HCT116 (cell line): ENCODE measurements at regions not wholly inside any gene's neighbourhood (a gene's known extent, or its start where the extent isn't known, plus 50 kb on each side); places are given as distances from the start of the nearest gene placed in this dataset.

ENCODE experiments used
- ATAC-seq: fragments of 200-7000 bp; cut with Tn5 transposase; 2 replicates; pipeline ENCODE4 v1.9.1; 2020; ENCODE audit warnings: mild to moderate bottlenecking, moderate library complexity
- BruUV-seq: library from RNA; stranded (reverse); fragments of 400-500 nt; replicated peaks from 2 replicates; lab custom pipeline; 2021; lab: Mats Ljungman, UMichigan
- CTCF ChIA-PET: fragments of 300-600 bp; sonication (Branson Sonifier 250); formaldehyde crosslinking; loops from one replicate; lab custom pipeline; 2021; ENCODE audit warnings: antibody characterized with exemption; lab: Charles Lee
- POLR2A ChIA-PET: fragments of 300-600, 350-600 bp; sonication (Branson Sonifier 250); formaldehyde crosslinking; loops from one replicate; lab custom pipeline; 2021; ENCODE audit warnings: antibody characterized with exemption; lab: Charles Lee
- RAD21 ChIA-PET, 2 experiments: fragments of 300-600 bp; sonication (Branson Sonifier 250); formaldehyde crosslinking; loops; one replicate each; lab custom pipeline; 2023; ENCODE audit warnings: low total read pairs in 2 of 2; ENCODE audit not compliant: uncharacterized antibody in 2 of 2, unreplicated experiment in 2 of 2, low non-redundant PET in 1 of 2; lab: Charles Lee
- DNase-seq: peaks from one replicate; pipeline ENCODE4 v3.0.0-alpha.2; 2010; ENCODE audit warnings: low read depth, low spot score
- H2AFZ ChIP-seq: fragments of 200-600 bp; shearing (Covaris generic), sonication (generic); 2 replicates; pipeline ENCODE4 v1.6.1; 2017; ENCODE audit warnings: low read depth, mixed run types, mixed read lengths, antibody characterized with exemption, low read length; ENCODE audit not compliant: poor library complexity, severe bottlenecking
- H3K27ac ChIP-seq: 2 replicates; pipeline ENCODE4 v1.5.1; 2012; ENCODE audit warnings: low read depth, low read length
- H3K27me3 ChIP-seq: fragments of 200-600 bp; sonication (generic); 2 replicates; pipeline ENCODE4 v1.6.1; 2016; ENCODE audit warnings: mixed run types, low read length, mixed read lengths; ENCODE audit not compliant: insufficient read depth
- H3K36me3 ChIP-seq, 2 experiments: fragments of 200-500 bp in 1 of 2; fragments of 200-600 bp in 1 of 2; sonication (Bioruptor generic) in 1 of 2; sonication (generic) in 1 of 2; 2 replicates each; pipeline versions ENCODE4 v1.5.1 to v1.6.1; 2014 to 2016; ENCODE audit warnings: low read length in 2 of 2, inconsistent platforms in 1 of 2, mixed read lengths in 1 of 2, mixed run types in 1 of 2; ENCODE audit not compliant: insufficient read depth in 2 of 2, control insufficient read depth in 1 of 2
- H3K4me1 ChIP-seq, 2 experiments: fragments of 200-600 bp in 1 of 2; sonication (generic) in 1 of 2; 2 replicates each; pipeline versions ENCODE4 v1.5.1 to v1.6.1; 2012 to 2017; ENCODE audit warnings: low read length in 2 of 2, inconsistent platforms in 1 of 2, mild to moderate bottlenecking in 1 of 2, mixed read lengths in 1 of 2, mixed run types in 1 of 2, moderate library complexity in 1 of 2; ENCODE audit not compliant: insufficient read depth in 2 of 2, control insufficient read depth in 1 of 2
- H3K4me2 ChIP-seq: fragments of 200-600 bp; sonication (generic); 2 replicates; pipeline ENCODE4 v1.6.1; 2017; ENCODE audit warnings: mixed run types, low read length, mixed read lengths
- H3K4me3 ChIP-seq, 2 experiments: fragments of 200-600 bp in 1 of 2; sonication (generic) in 1 of 2; replicated peaks in 1 of 2; 2 replicates each; pipeline ENCODE4 v1.5.1; 2011 to 2016; ENCODE audit warnings: low read length in 2 of 2, control low read depth in 1 of 2, low read depth in 1 of 2, mild to moderate bottlenecking in 1 of 2, mixed read lengths in 1 of 2, mixed run types in 1 of 2
- H3K79me2 ChIP-seq: fragments of 200-600 bp; sonication (generic); 2 replicates; pipeline ENCODE4 v1.6.1; 2017; ENCODE audit warnings: mild to moderate bottlenecking, mixed run types, low read length, moderate library complexity, mixed read lengths; ENCODE audit not compliant: insufficient read depth
- H3K9ac ChIP-seq: fragments of 200-600 bp; sonication (generic); 2 replicates; pipeline ENCODE4 v1.6.1; 2016; ENCODE audit warnings: low read length, mixed read lengths
- H3K9me2 ChIP-seq: fragments of 200-600 bp; sonication (generic), shearing (Covaris generic); 2 replicates; pipeline ENCODE4 v1.6.1; 2017; ENCODE audit warnings: mixed run types, mild to moderate bottlenecking, moderate library complexity; ENCODE audit not compliant: insufficient read depth
- H3K9me3 ChIP-seq, 2 experiments: fragments of 200-500 bp in 1 of 2; fragments of 200-600 bp in 1 of 2; sonication (Bioruptor generic) in 1 of 2; sonication (generic) in 1 of 2; 2 replicates each; pipeline ENCODE4 v1.6.1; 2014 to 2017; ENCODE audit warnings: low read length in 2 of 2, mixed read lengths in 2 of 2, inconsistent platforms in 1 of 2, low read depth in 1 of 2, mild to moderate bottlenecking in 1 of 2, mixed run types in 1 of 2, moderate library complexity in 1 of 2; ENCODE audit not compliant: control insufficient read depth in 1 of 2, insufficient read depth in 1 of 2
- H4K20me1 ChIP-seq: fragments of 200-600 bp; sonication (generic), shearing (Covaris generic); 2 replicates; pipeline ENCODE4 v1.6.1; 2017; ENCODE audit warnings: mixed run types, mild to moderate bottlenecking, moderate library complexity; ENCODE audit not compliant: insufficient read depth
- CEBPB ChIP-seq: IDR thresholded peaks from 2 replicates; pipeline ENCODE4 v1.6.1; 2012; ENCODE audit warnings: low read depth
- ELF1 ChIP-seq: IDR thresholded peaks from 2 replicates; pipeline ENCODE4 v1.6.1; 2012; ENCODE audit warnings: low read depth, borderline replicate concordance
- EZH2 ChIP-seq: fragments of 200-600 bp; sonication (generic); IDR thresholded peaks from 2 replicates; pipeline ENCODE4 v1.6.1; 2017; ENCODE audit warnings: antibody characterized with exemption, mixed run types
- EZH2phosphoT487 ChIP-seq: fragments of 200-600 bp; IDR thresholded peaks from 2 replicates; pipeline ENCODE4 v1.6.1; 2018; ENCODE audit warnings: antibody characterized with exemption, borderline replicate concordance
- FOSL1 ChIP-seq: IDR thresholded peaks from 2 replicates; pipeline ENCODE4 v1.6.1; 2012; ENCODE audit warnings: low read depth
- JUND ChIP-seq: IDR thresholded peaks from 2 replicates; pipeline ENCODE4 v1.6.1; 2012
- POLR2A ChIP-seq: IDR thresholded peaks from 2 replicates; pipeline ENCODE4 v1.7.0; 2011; ENCODE audit warnings: borderline replicate concordance; ENCODE audit not compliant: insufficient read depth, insufficient read length; ENCODE audit errors: extremely low read depth
- POLR2AphosphoS5 ChIP-seq: IDR thresholded peaks from 2 replicates; pipeline ENCODE4 v1.6.1; 2011; ENCODE audit warnings: mild to moderate bottlenecking, low read depth, low read length, moderate library complexity
- RAD21 ChIP-seq: IDR thresholded peaks from 2 replicates; pipeline ENCODE4 v1.6.1; 2012; ENCODE audit warnings: low read depth, mild to moderate bottlenecking
- SIN3A ChIP-seq: IDR thresholded peaks from 2 replicates; pipeline ENCODE4 v1.6.1; 2012; ENCODE audit warnings: low read depth
- SP1 ChIP-seq: IDR thresholded peaks from 2 replicates; pipeline ENCODE4 v1.6.1; 2012; ENCODE audit warnings: low read depth
- SRF ChIP-seq: IDR thresholded peaks from 2 replicates; pipeline ENCODE4 v1.6.1; 2012; ENCODE audit warnings: low read depth
- TCF7L2 ChIP-seq: IDR thresholded peaks from 2 replicates; pipeline ENCODE4 v1.7.0; 2011; ENCODE audit warnings: borderline replicate concordance, inconsistent platforms; ENCODE audit not compliant: insufficient read depth, insufficient read length; ENCODE audit errors: extremely low read depth
- YY1 ChIP-seq: IDR thresholded peaks from 2 replicates; pipeline ENCODE4 v1.6.1; 2011; ENCODE audit warnings: low read length, low read depth, moderate library complexity, mild to moderate bottlenecking; ENCODE audit not compliant: insufficient replicate concordance; ENCODE audit errors: extremely low read depth
- ZFX ChIP-seq: fragments of 450-650 bp; IDR thresholded peaks from 2 replicates; pipeline ENCODE4 v1.6.1; 2017
- intact Hi-C: fragments of 100-400 bp; cut with micrococcal nuclease; formaldehyde crosslinking; loops from 2 replicates; pipeline ENCODE4 v1.10.0; 2022
- TF ChIP-seq, protein P1 (sequence below): IDR thresholded peaks from 2 replicates; pipeline ENCODE4 v1.6.1; 2012
- TF ChIP-seq, protein P2 (sequence below): IDR thresholded peaks from 2 replicates; pipeline ENCODE4 v1.6.1; 2012
- TF ChIP-seq, protein P3 (sequence below): IDR thresholded peaks from 2 replicates; pipeline ENCODE4 v1.6.1; 2011; ENCODE audit warnings: mild to moderate bottlenecking, low read length, moderate library complexity; ENCODE audit not compliant: insufficient replicate concordance; ENCODE audit errors: extremely low read depth
- TF ChIP-seq, protein P4 (sequence below): IDR thresholded peaks from 2 replicates; pipeline ENCODE4 v1.6.1; 2012; ENCODE audit warnings: low read depth
- TF ChIP-seq, protein P5 (sequence below), 3 experiments: fragments of 200-600 bp in 1 of 3; sonication (generic) in 1 of 3; IDR thresholded peaks in 2 of 3; conservative IDR thresholded peaks in 1 of 3; 2 replicates each; pipeline ENCODE4 v1.5.1; 2012 to 2017; ENCODE audit warnings: low read depth in 2 of 3, low read length in 2 of 3, antibody characterized with exemption in 1 of 3, borderline replicate concordance in 1 of 3, control low read depth in 1 of 3, mild to moderate bottlenecking in 1 of 3, mixed read lengths in 1 of 3, mixed run types in 1 of 3, moderate library complexity in 1 of 3; ENCODE audit not compliant: insufficient read depth in 1 of 3

DNA sequence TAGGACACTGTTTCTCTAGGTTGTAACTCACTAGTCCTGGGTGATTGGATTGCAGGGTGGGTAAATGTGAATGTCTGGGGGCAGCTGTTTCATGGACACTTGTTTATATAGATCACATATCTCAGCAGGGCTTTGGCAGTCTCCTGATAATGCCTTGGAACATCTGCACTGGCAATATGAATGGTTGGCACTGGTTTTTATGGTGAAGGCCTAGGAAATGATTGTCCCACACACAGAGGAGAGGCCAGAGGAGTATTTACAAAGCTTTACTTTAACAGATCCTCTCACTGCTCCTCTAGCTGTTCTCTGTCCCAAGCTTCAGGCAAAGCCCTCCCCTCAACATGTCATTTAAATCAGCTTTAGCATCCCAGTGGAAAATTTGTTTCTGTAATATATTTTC lies 171.3 kb upstream of the STEAP4 start:
- DNase-seq: no peak
- Histone ChIP-seq H3K36me3 (no peaks in the 10 kb centered on the region), H3K4me1 (no peaks in the 10 kb centered on the region), H3K79me2 (no peaks in the 10 kb centered on the region), H3K4me2 (no peak overlapping the region), H4K20me1 (no peaks in the 10 kb centered on the region), H3K9me3 (no peaks in the 10 kb centered on the region), H3K27me3 (no peaks in the 10 kb centered on the region), H3K4me3 (no peak overlapping the region), H2AFZ (no peak overlapping the region), H3K27ac (no peak overlapping the region), H3K9ac (no peak overlapping the region), H3K9me2 (no peaks in the 10 kb centered on the region)
- TF ChIP-seq SRF (no peak), YY1 (no peak), EZH2 (no peak), RAD21 (no peak), POLR2AphosphoS5 (no peak), CEBPB (no peak), ZFX (no peak), TCF7L2 (no peak), SIN3A (no peak), ELF1 (no peak), SP1 (no peak), POLR2A (no peak), EZH2phosphoT487 (no peak), FOSL1 (no peak), JUND (no peak)
- TF ChIP-seq, protein P1, sequence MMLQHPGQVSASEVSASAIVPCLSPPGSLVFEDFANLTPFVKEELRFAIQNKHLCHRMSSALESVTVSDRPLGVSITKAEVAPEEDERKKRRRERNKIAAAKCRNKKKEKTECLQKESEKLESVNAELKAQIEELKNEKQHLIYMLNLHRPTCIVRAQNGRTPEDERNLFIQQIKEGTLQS: no peak
- TF ChIP-seq, protein P2, sequence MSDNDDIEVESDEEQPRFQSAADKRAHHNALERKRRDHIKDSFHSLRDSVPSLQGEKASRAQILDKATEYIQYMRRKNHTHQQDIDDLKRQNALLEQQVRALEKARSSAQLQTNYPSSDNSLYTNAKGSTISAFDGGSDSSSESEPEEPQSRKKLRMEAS: no peak
- TF ChIP-seq, protein P3, sequence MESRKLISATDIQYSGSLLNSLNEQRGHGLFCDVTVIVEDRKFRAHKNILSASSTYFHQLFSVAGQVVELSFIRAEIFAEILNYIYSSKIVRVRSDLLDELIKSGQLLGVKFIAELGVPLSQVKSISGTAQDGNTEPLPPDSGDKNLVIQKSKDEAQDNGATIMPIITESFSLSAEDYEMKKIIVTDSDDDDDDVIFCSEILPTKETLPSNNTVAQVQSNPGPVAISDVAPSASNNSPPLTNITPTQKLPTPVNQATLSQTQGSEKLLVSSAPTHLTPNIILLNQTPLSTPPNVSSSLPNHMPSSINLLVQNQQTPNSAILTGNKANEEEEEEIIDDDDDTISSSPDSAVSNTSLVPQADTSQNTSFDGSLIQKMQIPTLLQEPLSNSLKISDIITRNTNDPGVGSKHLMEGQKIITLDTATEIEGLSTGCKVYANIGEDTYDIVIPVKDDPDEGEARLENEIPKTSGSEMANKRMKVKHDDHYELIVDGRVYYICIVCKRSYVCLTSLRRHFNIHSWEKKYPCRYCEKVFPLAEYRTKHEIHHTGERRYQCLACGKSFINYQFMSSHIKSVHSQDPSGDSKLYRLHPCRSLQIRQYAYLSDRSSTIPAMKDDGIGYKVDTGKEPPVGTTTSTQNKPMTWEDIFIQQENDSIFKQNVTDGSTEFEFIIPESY: no peak
- TF ChIP-seq, protein P4, sequence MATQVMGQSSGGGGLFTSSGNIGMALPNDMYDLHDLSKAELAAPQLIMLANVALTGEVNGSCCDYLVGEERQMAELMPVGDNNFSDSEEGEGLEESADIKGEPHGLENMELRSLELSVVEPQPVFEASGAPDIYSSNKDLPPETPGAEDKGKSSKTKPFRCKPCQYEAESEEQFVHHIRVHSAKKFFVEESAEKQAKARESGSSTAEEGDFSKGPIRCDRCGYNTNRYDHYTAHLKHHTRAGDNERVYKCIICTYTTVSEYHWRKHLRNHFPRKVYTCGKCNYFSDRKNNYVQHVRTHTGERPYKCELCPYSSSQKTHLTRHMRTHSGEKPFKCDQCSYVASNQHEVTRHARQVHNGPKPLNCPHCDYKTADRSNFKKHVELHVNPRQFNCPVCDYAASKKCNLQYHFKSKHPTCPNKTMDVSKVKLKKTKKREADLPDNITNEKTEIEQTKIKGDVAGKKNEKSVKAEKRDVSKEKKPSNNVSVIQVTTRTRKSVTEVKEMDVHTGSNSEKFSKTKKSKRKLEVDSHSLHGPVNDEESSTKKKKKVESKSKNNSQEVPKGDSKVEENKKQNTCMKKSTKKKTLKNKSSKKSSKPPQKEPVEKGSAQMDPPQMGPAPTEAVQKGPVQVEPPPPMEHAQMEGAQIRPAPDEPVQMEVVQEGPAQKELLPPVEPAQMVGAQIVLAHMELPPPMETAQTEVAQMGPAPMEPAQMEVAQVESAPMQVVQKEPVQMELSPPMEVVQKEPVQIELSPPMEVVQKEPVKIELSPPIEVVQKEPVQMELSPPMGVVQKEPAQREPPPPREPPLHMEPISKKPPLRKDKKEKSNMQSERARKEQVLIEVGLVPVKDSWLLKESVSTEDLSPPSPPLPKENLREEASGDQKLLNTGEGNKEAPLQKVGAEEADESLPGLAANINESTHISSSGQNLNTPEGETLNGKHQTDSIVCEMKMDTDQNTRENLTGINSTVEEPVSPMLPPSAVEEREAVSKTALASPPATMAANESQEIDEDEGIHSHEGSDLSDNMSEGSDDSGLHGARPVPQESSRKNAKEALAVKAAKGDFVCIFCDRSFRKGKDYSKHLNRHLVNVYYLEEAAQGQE: no peak
- TF ChIP-seq, protein P5, sequence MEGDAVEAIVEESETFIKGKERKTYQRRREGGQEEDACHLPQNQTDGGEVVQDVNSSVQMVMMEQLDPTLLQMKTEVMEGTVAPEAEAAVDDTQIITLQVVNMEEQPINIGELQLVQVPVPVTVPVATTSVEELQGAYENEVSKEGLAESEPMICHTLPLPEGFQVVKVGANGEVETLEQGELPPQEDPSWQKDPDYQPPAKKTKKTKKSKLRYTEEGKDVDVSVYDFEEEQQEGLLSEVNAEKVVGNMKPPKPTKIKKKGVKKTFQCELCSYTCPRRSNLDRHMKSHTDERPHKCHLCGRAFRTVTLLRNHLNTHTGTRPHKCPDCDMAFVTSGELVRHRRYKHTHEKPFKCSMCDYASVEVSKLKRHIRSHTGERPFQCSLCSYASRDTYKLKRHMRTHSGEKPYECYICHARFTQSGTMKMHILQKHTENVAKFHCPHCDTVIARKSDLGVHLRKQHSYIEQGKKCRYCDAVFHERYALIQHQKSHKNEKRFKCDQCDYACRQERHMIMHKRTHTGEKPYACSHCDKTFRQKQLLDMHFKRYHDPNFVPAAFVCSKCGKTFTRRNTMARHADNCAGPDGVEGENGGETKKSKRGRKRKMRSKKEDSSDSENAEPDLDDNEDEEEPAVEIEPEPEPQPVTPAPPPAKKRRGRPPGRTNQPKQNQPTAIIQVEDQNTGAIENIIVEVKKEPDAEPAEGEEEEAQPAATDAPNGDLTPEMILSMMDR (IDR thresholded peaks at IDR 0.05 in 2 of 3, conservative IDR thresholded peaks at IDR 0.05 in 1 of 3; ENCODE audit: borderline replicate concordance in 1 of 3, insufficient read depth in 1 of 3, low read depth in 2 of 3, low read length in 2 of 3): no peak
- intact Hi-C loops: no loop called here
- CTCF ChIA-PET: no interaction called here
- POLR2A ChIA-PET: no interaction called here
- no TSS peak for BruUV-seq
- no peak for ATAC-seq
- RAD21 ChIA-PET: no interaction called here
